ENCODE measurements at regions not wholly inside any gene's neighbourhood (a gene's known extent, or its start where the extent isn't known, plus 50 kb on each side); places are given as distances from the start of the nearest gene placed in this dataset.

DNA sequence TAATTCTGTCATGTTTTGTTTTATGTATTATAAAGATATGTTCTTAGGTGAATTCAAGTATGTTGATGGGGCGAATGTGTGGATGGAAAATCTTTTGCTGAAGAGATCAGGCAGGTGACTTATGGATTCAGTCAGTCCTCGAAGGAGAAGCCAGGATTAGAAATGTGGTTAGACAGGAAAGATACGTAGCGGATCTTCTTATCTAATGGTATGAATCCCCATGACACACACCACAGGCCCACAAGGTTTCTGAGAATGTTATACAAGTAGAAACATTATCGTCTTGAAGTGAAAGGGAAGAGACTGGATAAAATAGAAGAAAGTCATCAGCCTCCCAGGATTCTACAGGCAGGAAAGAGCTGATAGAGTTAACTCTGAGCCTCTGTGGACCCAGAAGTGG lies 69.0 kb upstream of the RFXAP start:
- no peak for DNase-seq

DNA sequence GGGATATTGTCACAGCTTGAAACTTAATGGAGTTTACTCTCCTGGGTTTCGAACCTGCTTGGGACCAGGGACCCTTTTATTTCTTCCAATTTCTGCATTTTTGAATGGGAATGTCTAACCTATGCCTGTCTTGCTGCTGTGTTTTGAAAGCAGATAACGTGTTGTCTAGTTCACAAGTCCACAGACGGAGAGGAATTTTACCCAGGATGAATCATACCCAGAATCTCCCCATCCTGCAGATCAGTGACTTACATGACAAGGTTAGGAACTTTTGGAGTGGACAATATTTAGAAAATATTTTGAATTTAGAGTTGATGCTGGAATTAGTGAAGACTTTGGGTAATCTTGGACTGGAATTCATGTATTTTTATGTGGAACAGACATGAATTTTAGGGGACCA lies 68.6 kb upstream of the RFXAP start:
- DNase-seq = no peak

DNA sequence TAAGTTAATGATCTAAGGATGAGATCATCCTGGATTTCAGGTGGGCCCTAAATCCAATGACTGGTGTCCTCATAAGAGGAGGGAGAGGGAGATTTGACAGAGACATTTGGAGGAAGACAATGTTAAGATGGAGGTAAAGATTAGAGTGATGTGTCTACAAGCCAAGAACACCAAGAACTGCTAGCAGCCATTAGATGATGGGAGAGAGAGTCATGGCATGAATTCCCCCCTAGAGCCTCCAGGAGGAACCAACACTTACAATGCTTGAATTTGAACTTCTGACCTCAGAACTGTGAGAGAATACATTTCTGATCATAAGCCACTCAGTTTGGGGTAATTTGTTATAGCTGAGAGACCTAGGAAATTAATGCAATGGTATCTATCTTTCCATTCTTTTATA lies 68.1 kb upstream of the RFXAP start:
- no peak for DNase-seq

DNA sequence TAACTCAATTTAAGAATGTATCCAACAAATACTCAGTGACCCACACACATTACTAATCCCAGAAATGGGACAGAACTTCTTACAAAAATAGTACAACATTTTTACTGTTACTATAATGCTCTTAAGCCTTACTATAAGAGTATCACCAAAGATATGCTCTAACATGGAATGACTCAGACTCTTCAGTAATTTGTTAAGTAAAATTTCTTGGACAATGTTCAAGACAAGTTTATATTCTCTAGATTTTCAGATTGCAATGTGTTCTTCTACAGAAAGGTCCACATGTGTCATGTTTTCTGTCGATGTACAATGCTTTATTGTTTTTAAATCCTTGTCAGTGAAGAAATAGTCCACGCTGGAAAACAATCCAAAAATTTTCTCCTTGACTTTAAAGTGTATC lies 66.3 kb upstream of the RFXAP start:
- no peak for DNase-seq

DNA sequence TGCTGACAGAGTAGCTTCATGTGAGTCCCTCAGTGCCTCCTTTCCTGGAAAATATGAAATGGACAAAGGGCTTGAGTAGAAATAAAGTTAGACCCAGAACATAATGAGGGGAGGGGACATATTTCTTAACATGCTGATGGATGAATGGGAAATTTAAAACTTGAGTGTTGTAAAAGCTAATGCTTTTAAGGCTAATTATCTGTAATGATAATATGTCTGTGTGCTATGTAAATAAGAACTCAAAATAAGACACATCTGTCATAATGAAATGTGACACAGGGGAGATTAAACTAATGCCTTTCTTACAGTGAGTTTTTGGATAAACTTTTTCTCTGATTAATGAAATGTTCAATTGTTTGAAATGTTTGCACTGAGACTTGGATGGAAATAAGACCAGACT lies 65.8 kb upstream of the RFXAP start:
- no peak for DNase-seq

DNA sequence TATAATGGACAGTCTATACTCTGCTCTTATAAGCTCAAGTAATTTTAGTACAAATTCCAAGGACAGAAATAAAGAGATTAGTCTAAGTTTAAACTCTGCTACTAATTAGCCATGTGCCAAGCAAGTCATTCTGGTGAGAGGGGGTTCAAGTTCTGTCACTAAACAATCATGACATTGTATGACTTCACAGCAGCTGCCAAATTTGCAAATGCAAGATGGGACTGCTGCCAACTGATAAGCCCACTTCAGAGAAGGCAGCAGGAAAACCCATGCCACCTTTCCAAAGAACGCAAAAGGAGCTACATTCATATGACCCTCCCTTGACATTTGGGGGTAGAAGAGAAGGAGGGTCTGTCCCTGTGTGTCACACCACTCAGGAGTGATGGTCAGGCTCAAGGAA lies 60.7 kb upstream of the RFXAP start:
- DNase-seq = peak; percentile 81

DNA sequence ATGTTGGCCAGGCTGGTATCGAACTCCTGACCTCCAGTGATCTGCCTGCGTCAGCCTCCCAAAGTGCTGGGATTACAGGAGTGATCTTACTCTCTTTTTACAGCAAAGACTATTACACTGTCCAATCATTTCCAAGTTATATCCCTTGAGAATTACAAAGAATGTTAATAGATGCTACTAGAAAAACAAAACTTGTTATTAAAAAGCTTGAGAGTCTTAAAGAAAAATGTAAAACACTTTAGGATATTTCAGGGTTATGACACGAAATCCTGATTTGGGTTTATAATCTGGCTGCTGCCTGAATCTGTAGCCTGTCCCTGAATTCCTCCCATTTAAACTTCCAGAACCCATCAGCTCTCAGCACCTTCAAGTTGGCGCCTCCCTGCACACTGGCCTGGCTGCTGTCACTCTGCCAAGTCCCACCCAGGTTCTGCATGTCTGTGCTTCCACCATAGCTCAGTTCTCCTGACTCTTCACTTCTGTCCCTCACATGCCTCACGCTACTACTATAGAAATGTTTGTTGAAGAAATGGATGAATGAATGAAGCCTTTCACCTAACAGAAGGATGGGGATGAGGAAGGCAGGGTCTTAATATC lies 55.8 kb upstream of the RFXAP start:
- DNase-seq = no peak

DNA sequence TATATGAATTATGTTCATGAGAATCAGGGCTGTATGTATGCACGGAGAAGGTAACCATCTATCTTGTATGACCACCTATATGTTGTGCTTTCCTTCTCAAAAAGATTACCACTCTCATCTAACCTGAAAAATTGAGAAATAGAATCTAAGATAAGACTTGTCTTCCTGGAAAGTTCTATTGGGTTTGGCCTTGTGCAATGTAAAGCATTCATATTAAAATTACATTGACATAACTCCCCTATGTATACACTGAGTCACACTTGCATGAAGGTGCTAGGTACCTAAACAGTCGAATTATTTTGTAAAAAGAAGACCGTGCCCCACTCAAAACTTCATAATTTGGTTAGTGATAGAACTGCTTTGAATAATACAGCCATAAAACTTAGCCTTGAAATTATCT lies 54.5 kb upstream of the RFXAP start:
- DNase-seq = no peak

DNA sequence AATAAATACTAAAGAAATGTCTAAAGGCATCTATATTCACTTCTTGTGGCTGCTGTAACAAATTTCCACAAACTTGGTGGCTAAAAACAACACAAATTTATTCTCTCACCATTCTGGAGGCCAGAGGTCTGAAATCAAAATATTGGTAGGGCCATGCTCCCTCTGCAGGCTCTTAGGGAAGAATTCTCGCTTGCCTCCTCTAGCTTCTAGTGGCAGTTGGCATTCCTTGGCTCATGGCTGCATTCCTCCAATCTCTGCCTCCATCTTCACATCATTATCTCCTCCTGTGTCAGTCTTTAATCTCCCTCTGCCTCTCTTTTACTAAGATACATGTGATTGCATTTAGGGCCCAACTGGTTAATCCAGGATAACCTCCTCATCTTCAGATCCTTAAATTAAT lies 54.1 kb upstream of the RFXAP start:
- DNase-seq = no peak

DNA sequence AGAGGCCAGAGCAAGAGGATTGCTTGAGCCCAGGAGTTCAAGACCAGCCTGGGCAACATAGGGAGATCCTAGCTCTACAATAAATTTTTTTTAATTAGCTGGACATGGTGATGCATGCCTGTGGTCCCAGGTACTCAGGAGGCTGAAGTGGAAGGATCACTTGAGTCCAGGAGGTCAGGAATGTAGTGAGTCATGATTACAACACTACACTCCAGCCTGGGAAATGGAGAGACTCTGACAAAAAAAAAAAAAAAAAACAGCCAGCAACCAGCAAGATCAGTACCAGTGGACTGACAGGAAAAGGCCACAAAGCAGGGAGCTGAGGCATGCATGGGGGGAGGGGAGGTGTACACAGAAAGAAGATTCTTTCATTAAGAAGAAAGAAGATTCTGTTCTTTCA lies 52.7 kb upstream of the RFXAP start:
- no peak for DNase-seq

DNA sequence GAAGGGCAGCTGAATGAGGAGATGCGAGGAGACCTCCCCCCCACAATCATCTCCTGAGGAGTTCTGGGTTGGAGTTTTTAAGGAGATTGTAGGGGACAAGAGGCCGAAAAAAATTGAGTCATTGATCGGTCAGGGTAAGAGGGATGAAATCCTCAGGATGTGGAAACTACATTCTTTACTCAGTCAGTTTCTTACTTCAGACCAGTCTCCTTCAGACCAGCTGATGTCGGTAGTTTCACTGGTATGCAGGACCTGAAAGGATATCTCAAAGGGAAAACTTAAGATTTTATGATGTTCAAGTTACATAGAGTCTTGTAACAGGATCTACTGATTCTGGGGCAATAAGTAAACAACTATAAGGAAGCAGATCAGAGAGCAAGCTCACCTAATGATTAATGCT lies 51.7 kb upstream of the RFXAP start:
- no peak for DNase-seq

DNA sequence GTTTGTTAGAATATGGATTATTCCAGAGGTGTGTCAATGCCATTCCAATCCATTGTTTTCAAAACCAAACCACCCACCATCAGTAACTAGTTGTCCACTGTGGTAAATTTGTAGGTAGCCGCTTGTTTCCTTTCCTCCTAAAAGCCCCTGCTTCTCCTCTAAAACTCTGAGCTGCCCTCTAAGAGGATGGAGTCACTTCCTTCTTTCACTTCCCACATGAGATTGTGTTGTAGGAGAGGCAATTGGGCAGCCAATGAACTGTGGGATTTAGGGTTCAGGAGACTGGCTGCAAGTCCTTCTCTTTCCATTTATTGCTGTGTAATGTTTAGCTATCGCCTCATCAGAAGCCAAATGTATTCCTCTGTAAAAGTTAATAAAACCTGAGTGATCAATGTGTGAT lies 49.9 kb upstream of the RFXAP start:
- no peak for DNase-seq

All from NCI-H1092 treated with DMSO at 0.1 percent for 48 hours (cell line).